Kidney (tissue), 13 donors: ENCODE measurements at regions not wholly inside any gene's neighbourhood (a gene's known extent, or its start where the extent isn't known, plus 50 kb on each side); places are given as distances from the start of the nearest gene placed in this dataset.

ENCODE experiments used
- DNase-seq, 5 donors: peaks; one replicate each; pipeline ENCODE4 v3.0.0-alpha.2; 2013 to 2020
- FAIRE-seq: peaks from 2 replicates; lab custom pipeline; 2012; peaks lifted over from hg19 to GRCh38; lab: Jason Lieb, UNC
- H3K27ac ChIP-seq, 2 donors: one replicate each; pipeline ENCODE4 v1.7.0; 2013; ENCODE audit warnings: low read depth in 2 of 2, low read length in 2 of 2, inconsistent platforms in 1 of 2
- H3K27me3 ChIP-seq: one replicate; pipeline ENCODE4 v1.7.1; 2013; ENCODE audit warnings: low read length, inconsistent platforms; ENCODE audit not compliant: control insufficient read depth, insufficient read depth
- H3K36me3 ChIP-seq, 3 donors: one replicate each; pipeline versions ENCODE4 v1.7.0 to v1.7.1; 2013; ENCODE audit warnings: low read length in 3 of 3, control low read depth in 1 of 3, inconsistent platforms in 1 of 3; ENCODE audit not compliant: insufficient read depth in 3 of 3, control insufficient read depth in 2 of 3
- H3K4me1 ChIP-seq, 3 donors: one replicate each; pipeline versions ENCODE4 v1.7.0 to v1.7.1; 2013; ENCODE audit warnings: low read length in 3 of 3, inconsistent platforms in 1 of 3, low read depth in 1 of 3; ENCODE audit not compliant: control insufficient read depth in 2 of 3, insufficient read depth in 2 of 3
- H3K4me3 ChIP-seq, 3 donors: one replicate each; pipeline versions ENCODE4 v1.7.0 to v1.8.1; 2013; ENCODE audit warnings: low read length in 3 of 3, control low read depth in 1 of 3, inconsistent platforms in 1 of 3
- H3K9ac ChIP-seq, 3 donors: one replicate each; pipeline versions ENCODE4 v1.7.0 to v1.7.1; 2013; ENCODE audit warnings: low read length in 3 of 3, control low read depth in 1 of 3, inconsistent platforms in 1 of 3
- H3K9me3 ChIP-seq, 3 donors: one replicate each; pipeline versions ENCODE4 v1.7.0 to v1.7.1; 2013; ENCODE audit warnings: low read length in 3 of 3, control low read depth in 1 of 3, inconsistent platforms in 1 of 3; ENCODE audit not compliant: control insufficient read depth in 2 of 3, insufficient read depth in 1 of 3
- CTCF ChIP-seq: IDR thresholded peaks from 3 replicates; pipeline ENCODE4 v1.5.1; 2012; ENCODE audit warnings: mild to moderate bottlenecking, moderate library complexity, borderline replicate concordance; ENCODE audit not compliant: insufficient read depth; ENCODE audit errors: extremely low read depth
- intact Hi-C: fragments of 100-400 bp; cut with DNase I; formaldehyde crosslinking; loops from one replicate; pipeline ENCODE4 v1.11.1; 2022
- donor health status: control.
- donor health status: control.
- donor health status: control.
- donor health status: control.
- donor health status: control.
- donor health status: DM: yes; HTN: yes; CAD: no.
- donor health status: Normal renal cell carcinoma (clear cell type).

- H3K4me1 ChIP-seq = peaks cover 0 to 28% (median 15%) of the 10 kb centered on the region in 3 donors
- H3K9ac ChIP-seq = no peak overlapping the region
- no peak for DNase-seq
- no peaks in the 10 kb centered on the region for H3K27me3 ChIP-seq
- no peaks in the 10 kb centered on the region for H3K9me3 ChIP-seq
- FAIRE-seq = no peak
- no peak for TF ChIP-seq CTCF
- intact Hi-C loops = no loop called here
- H3K36me3 ChIP-seq = no peaks in the 10 kb centered on the region
- no peak overlapping the region for H3K27ac ChIP-seq
- no peak overlapping the region for H3K4me3 ChIP-seq
Observed at GRCh38 chr20:19930426-19930825, 86.7 kb upstream of the NAA20 start.

- H3K4me1 ChIP-seq = peaks cover 0 to 37% (median 32%) of the 10 kb centered on the region in 3 donors
- no peak overlapping the region for H3K4me3 ChIP-seq
- no peaks in the 10 kb centered on the region for H3K9me3 ChIP-seq
- FAIRE-seq = peak; percentile 11
- no peaks in the 10 kb centered on the region for H3K27me3 ChIP-seq
- intact Hi-C loops = no loop called here
- H3K36me3 ChIP-seq = no peaks in the 10 kb centered on the region
- TF ChIP-seq CTCF = no peak
- H3K27ac ChIP-seq = peak overlapping the region; percentile 8 to 10
- no peak overlapping the region for H3K9ac ChIP-seq
- peak in 2 of 5 donors; percentile 36 to 86 for DNase-seq
Observed at GRCh38 chr20:19932170-19932667, 84.9 kb upstream of the NAA20 start.

GRCh38 chr20:19934792-19935491 lies 82.2 kb upstream of the NAA20 start:
- Histone ChIP-seq H3K27ac (peak overlapping the region; percentile 81 to 91), H3K27me3 (no peaks in the 10 kb centered on the region), H3K4me1 (peaks cover 0 to 36% (median 35%) of the 10 kb centered on the region in 3 donors), H3K9me3 (no peaks in the 10 kb centered on the region), H3K36me3 (no peaks in the 10 kb centered on the region), H3K4me3 (peak overlapping the region; percentile 35 to 47 (median 44)), H3K9ac (peak overlapping the region in 2 of 3 donors; percentile 22 to 62)
- FAIRE-seq = no peak
- TF ChIP-seq CTCF = no peak
- intact Hi-C loops = no loop called here
- DNase-seq = peak in 2 of 5 donors; percentile 9 to 50
